OCI-LY1 (cell line): ENCODE measurements at regions not wholly inside any gene's neighbourhood (a gene's known extent, or its start where the extent isn't known, plus 50 kb on each side); places are given as distances from the start of the nearest gene placed in this dataset.

ENCODE experiments used
- H2AFZ ChIP-seq: fragments of 200-600 bp; sonication (generic), shearing (Covaris generic); 2 replicates; pipeline ENCODE4 v1.6.0; 2014; ENCODE audit warnings: antibody characterized with exemption, mild to moderate bottlenecking, low read length
- H3F3A ChIP-seq: fragments of 200-600 bp; sonication (generic), shearing (Covaris generic); 2 replicates; pipeline ENCODE4 v1.6.0; 2014; ENCODE audit warnings: mild to moderate bottlenecking, antibody characterized with exemption, low read length, moderate library complexity; ENCODE audit not compliant: insufficient read depth
- H3K27ac ChIP-seq: fragments of 200-600 bp; sonication (generic); 2 replicates; pipeline ENCODE4 v1.5.1; 2014; ENCODE audit warnings: low read length, mixed run types, mild to moderate bottlenecking, low read depth; ENCODE audit not compliant: poor library complexity, severe bottlenecking
- H3K27me3 ChIP-seq: fragments of 200-600 bp; sonication (generic); 2 replicates; pipeline ENCODE4 v1.6.0; 2014; ENCODE audit warnings: antibody characterized with exemption, mild to moderate bottlenecking, low read length, moderate library complexity; ENCODE audit not compliant: insufficient read depth
- H3K36me3 ChIP-seq: fragments of 200-600 bp; sonication (generic); 2 replicates; pipeline ENCODE4 v1.6.1; 2014; ENCODE audit warnings: mild to moderate bottlenecking, antibody characterized with exemption, low read length, moderate library complexity, mixed read lengths; ENCODE audit not compliant: insufficient read depth
- H3K4me1 ChIP-seq: fragments of 200-600 bp; sonication (generic); 2 replicates; pipeline ENCODE4 v1.5.1; 2014; ENCODE audit warnings: mild to moderate bottlenecking, low read length, moderate library complexity; ENCODE audit not compliant: insufficient read depth, severe bottlenecking
- H3K4me2 ChIP-seq: fragments of 200-600 bp; sonication (generic), shearing (Covaris generic); 2 replicates; pipeline ENCODE4 v1.6.1; 2014; ENCODE audit warnings: low read length
- H3K4me3 ChIP-seq: fragments of 200-600 bp; sonication (generic); 2 replicates; pipeline ENCODE4 v1.5.1; 2014; ENCODE audit warnings: low read length, low read depth, mild to moderate bottlenecking, mixed read lengths; ENCODE audit not compliant: poor library complexity, severe bottlenecking
- H3K79me2 ChIP-seq: fragments of 200-600 bp; shearing (Covaris generic); 2 replicates; pipeline ENCODE4 v1.6.1; 2016; ENCODE audit warnings: mixed run types, low read length, mixed read lengths; ENCODE audit not compliant: insufficient read depth
- H3K9ac ChIP-seq: fragments of 200-600 bp; sonication (generic), shearing (Covaris generic); 2 replicates; pipeline ENCODE4 v1.6.1; 2014; ENCODE audit warnings: mild to moderate bottlenecking, low read length, mixed read lengths
- H3K9me2 ChIP-seq: fragments of 200-600 bp; sonication (generic), shearing (Covaris generic); 2 replicates; pipeline ENCODE4 v1.6.1; 2014; ENCODE audit warnings: low read depth, mild to moderate bottlenecking, low read length, mixed read lengths
- H3K9me3 ChIP-seq: fragments of 200-600 bp; shearing (Covaris generic); 2 replicates; pipeline ENCODE4 v1.6.1; 2014; ENCODE audit warnings: low read length, mixed read lengths
- H4K20me1 ChIP-seq: fragments of 200-600 bp; sonication (generic), shearing (Covaris generic); 2 replicates; pipeline ENCODE4 v1.6.0; 2016; ENCODE audit warnings: mild to moderate bottlenecking, low read length; ENCODE audit not compliant: insufficient read depth
- EZH2 ChIP-seq: fragments of 200-600 bp; sonication (generic), shearing (Covaris generic); IDR thresholded peaks from 2 replicates; pipeline ENCODE4 v1.8.0; 2017; ENCODE audit warnings: borderline replicate concordance, mixed run types, mild to moderate bottlenecking, antibody characterized with exemption, low read length, moderate library complexity, mixed read lengths
- TF ChIP-seq, protein P1 (sequence below): fragments of 200-600 bp; sonication (generic), shearing (Covaris generic); IDR thresholded peaks from 2 replicates; pipeline ENCODE4 v1.5.1; 2017; ENCODE audit warnings: mild to moderate bottlenecking, antibody characterized with exemption, low read length, moderate library complexity, mixed read lengths

DNA sequence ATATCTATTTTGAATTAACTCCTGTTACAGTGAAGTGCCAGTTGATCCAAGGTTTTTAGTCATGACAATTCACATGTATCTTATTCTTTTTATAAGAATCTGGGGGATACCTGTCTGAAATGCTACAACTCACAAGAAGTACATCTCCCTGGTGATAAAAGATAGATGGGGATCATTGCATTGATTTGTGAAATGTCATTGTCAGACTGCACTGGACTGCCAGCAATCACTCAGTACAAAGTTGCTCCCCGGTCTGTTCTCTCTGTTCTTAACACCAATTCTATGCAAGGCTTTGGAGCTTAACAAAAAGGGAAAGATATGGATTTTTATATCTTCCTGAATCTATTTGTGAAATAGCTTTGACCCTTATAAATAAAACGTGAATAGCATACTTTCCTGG lies 171.8 kb upstream of the PCSK5 start:
- no peaks in the 10 kb centered on the region for H4K20me1 ChIP-seq
- no peaks in the 10 kb centered on the region for H3K9me3 ChIP-seq
- no peak overlapping the region for H3K9ac ChIP-seq
- H3K9me2 ChIP-seq = no peaks in the 10 kb centered on the region
- H3F3A ChIP-seq = no peaks in the 10 kb centered on the region
- no peaks in the 10 kb centered on the region for H3K79me2 ChIP-seq
- H3K36me3 ChIP-seq = no peaks in the 10 kb centered on the region
- H3K4me2 ChIP-seq = no peak overlapping the region
- H3K27me3 ChIP-seq = no peaks in the 10 kb centered on the region
- no peak overlapping the region for H2AFZ ChIP-seq
- no peaks in the 10 kb centered on the region for H3K4me1 ChIP-seq
- H3K27ac ChIP-seq = no peak overlapping the region
- no peak overlapping the region for H3K4me3 ChIP-seq
- TF ChIP-seq EZH2 = no peak
- TF ChIP-seq, protein P1, sequence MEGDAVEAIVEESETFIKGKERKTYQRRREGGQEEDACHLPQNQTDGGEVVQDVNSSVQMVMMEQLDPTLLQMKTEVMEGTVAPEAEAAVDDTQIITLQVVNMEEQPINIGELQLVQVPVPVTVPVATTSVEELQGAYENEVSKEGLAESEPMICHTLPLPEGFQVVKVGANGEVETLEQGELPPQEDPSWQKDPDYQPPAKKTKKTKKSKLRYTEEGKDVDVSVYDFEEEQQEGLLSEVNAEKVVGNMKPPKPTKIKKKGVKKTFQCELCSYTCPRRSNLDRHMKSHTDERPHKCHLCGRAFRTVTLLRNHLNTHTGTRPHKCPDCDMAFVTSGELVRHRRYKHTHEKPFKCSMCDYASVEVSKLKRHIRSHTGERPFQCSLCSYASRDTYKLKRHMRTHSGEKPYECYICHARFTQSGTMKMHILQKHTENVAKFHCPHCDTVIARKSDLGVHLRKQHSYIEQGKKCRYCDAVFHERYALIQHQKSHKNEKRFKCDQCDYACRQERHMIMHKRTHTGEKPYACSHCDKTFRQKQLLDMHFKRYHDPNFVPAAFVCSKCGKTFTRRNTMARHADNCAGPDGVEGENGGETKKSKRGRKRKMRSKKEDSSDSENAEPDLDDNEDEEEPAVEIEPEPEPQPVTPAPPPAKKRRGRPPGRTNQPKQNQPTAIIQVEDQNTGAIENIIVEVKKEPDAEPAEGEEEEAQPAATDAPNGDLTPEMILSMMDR = no peak

DNA sequence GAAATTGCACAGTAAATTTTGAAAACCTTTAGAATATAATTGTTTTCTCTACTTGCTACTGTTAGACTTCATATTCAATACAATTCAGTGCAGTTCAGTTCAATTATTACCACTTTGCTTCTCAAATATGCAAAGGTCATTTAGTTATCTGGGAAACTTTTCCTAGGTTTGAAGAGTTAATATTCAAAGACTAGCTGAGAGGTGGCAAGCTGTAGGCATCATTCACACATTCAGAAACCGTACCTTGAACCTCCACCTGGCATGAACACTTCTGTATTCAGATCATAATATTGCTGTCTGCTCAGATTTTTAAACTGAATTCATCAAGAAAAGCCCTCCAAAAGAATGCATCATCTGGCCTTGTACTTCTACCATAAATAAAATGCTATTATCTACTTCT lies 162.1 kb upstream of the PCSK5 start:
- no peaks in the 10 kb centered on the region for H3K36me3 ChIP-seq
- H3K4me1 ChIP-seq = peaks cover 11% of the 10 kb centered on the region
- no peaks in the 10 kb centered on the region for H3K9me3 ChIP-seq
- no peaks in the 10 kb centered on the region for H3K79me2 ChIP-seq
- H3K27ac ChIP-seq = no peak overlapping the region
- no peaks in the 10 kb centered on the region for H3K9me2 ChIP-seq
- no peaks in the 10 kb centered on the region for H3F3A ChIP-seq
- no peak for TF ChIP-seq EZH2
- TF ChIP-seq, protein P1 = no peak
- no peak overlapping the region for H3K4me3 ChIP-seq
- no peak overlapping the region for H2AFZ ChIP-seq
- H3K4me2 ChIP-seq = no peak overlapping the region
- H4K20me1 ChIP-seq = no peaks in the 10 kb centered on the region
- no peaks in the 10 kb centered on the region for H3K27me3 ChIP-seq
- H3K9ac ChIP-seq = no peak overlapping the region

DNA sequence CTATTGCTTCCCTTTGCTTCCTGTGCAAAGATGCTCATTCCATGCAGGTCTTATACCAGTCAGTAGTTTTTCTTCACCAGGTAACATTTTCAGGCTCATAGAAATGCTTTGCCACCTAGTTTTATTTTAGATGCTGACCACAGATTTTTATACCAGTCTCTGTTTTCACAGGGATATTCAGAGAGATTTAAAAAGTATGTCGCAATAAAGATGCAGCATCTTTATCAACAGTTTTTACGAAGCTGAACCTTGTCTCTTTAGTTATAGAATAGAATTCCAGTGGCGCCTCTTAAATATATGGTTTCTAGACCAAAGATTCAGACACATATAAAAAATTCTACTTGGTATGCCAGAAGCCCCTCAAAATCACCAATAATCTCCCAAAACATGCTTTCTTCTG lies 155.7 kb upstream of the PCSK5 start:
- Histone ChIP-seq H3K4me1 (no peaks in the 10 kb centered on the region), H3K27me3 (no peaks in the 10 kb centered on the region), H3K4me2 (no peak overlapping the region), H3K27ac (no peak overlapping the region), H4K20me1 (no peaks in the 10 kb centered on the region), H3K36me3 (no peaks in the 10 kb centered on the region), H2AFZ (no peak overlapping the region), H3K9ac (no peak overlapping the region), H3K9me3 (no peaks in the 10 kb centered on the region), H3K79me2 (no peaks in the 10 kb centered on the region), H3K4me3 (no peak overlapping the region), H3K9me2 (no peaks in the 10 kb centered on the region), H3F3A (no peaks in the 10 kb centered on the region)
- TF ChIP-seq EZH2 = no peak
- TF ChIP-seq, protein P1 = no peak
